ENCODE measurements at regions not wholly inside any gene's neighbourhood (a gene's known extent, or its start where the extent isn't known, plus 50 kb on each side); places are given as distances from the start of the nearest gene placed in this dataset.

GRCh38 chr16:5533321-5533888 is 435.8 kb upstream of the EEF2KMT start:
- no peak for TF ChIP-seq POLR2A (IDR thresholded peaks at IDR 0.05)
- TF ChIP-seq CTCF (IDR thresholded peaks at IDR 0.05): no peak
- no peak for TF ChIP-seq POLR2AphosphoS5 (IDR thresholded peaks at IDR 0.05)

Measured in transverse colon (tissue), 4 donors.